HG03064 (cell line): ENCODE measurements at regions not wholly inside any gene's neighbourhood (a gene's known extent, or its start where the extent isn't known, plus 50 kb on each side); places are given as distances from the start of the nearest gene placed in this dataset.

Experiments used
- ATAC-seq: cut with Tn5 transposase; IDR thresholded peaks from one replicate; pipeline ENCODE4 v1.9.1; 2021; ENCODE audit warnings: low read depth; ENCODE audit not compliant: unreplicated experiment

GRCh38 chr9:121598965-121599871 lies 52.2 kb upstream of the DAB2IP start:
- no peak for ATAC-seq

GRCh38 chr9:121599872-121600585 lies 51.4 kb upstream of the DAB2IP start:
- no peak for ATAC-seq

GRCh38 chr9:121601194-121601593 lies 50.2 kb upstream of the DAB2IP start:
- ATAC-seq = no peak
